ENCODE measurements at regions not wholly inside any gene's neighbourhood (a gene's known extent, or its start where the extent isn't known, plus 50 kb on each side); places are given as distances from the start of the nearest gene placed in this dataset.
"Not testable (repeated sequence)": the region's sequence is repeated elsewhere in the genome, so short reads cannot be mapped to it uniquely, and the experiment has no call there.

GRCh38 chr1:177891809-177892208 is 78.0 kb downstream of the SEC16B start:
- Mint-ChIP-seq H3K36me3 (ENCODE audit: low read depth) (no peaks in the 10 kb centered on the region), H3K9me3 (peaks cover 20% of the 10 kb centered on the region), H3K4me3 (ENCODE audit: low read depth) (no peak overlapping the region), H3K27me3 (ENCODE audit: low read depth) (no peaks in the 10 kb centered on the region), H3K4me1 (ENCODE audit: low read depth) (no peaks in the 10 kb centered on the region), H3K27ac (no peak overlapping the region)
- intact Hi-C loops (cut with micrococcal nuclease) = no loop called here
- DNase-seq (ENCODE audit: low spot score) = no peak

GRCh38 chr1:177890479-177890878 is 79.4 kb downstream of the SEC16B start:
- H3K36me3 Mint-ChIP-seq (ENCODE audit: low read depth) = no peaks in the 10 kb centered on the region
- intact Hi-C loops (cut with micrococcal nuclease) = no loop called here
- no peaks in the 10 kb centered on the region for H3K4me1 Mint-ChIP-seq (ENCODE audit: low read depth)
- DNase-seq (ENCODE audit: low spot score) = no peak
- H3K4me3 Mint-ChIP-seq (ENCODE audit: low read depth) = no peak overlapping the region
- no peaks in the 10 kb centered on the region for H3K27me3 Mint-ChIP-seq (ENCODE audit: low read depth)
- H3K27ac Mint-ChIP-seq = no peak overlapping the region
- H3K9me3 Mint-ChIP-seq = peaks cover 20% of the 10 kb centered on the region

DNA sequence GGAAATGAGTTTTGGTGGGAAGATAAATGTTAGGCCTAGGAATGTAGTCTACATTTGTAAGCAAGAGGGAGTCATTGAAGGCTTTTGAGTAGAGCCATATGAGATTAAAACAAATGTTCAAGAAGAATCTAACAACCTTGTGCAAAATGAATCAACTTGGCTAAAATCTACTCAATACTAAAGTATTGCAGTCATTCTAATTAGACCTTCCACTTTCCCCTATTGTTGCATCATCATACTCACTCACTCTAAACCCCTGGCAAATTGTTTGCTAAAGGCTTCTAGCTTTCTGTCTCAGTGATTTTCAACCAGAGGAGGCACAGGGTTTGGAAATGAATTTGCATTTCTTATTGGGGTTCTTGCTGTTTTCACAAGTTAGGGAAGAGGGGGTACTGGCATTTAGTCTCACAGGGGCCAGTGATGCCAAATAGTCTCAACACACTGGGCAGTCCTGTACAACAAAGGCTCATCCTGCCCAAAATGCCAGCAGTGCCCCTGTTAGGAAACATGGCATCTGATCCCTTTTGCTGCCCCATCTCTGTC is 85.3 kb downstream of the SEC16B start:
- Mint-ChIP-seq H3K9me3 (peaks cover 2% of the 10 kb centered on the region), H3K4me3 (ENCODE audit: low read depth) (no peak overlapping the region), H3K4me1 (ENCODE audit: low read depth) (no peaks in the 10 kb centered on the region), H3K27ac (no peak overlapping the region), H3K27me3 (ENCODE audit: low read depth) (no peaks in the 10 kb centered on the region), H3K36me3 (ENCODE audit: low read depth) (no peaks in the 10 kb centered on the region)
- intact Hi-C loops (cut with micrococcal nuclease) = no loop called here
- no peak for DNase-seq (ENCODE audit: low spot score)

DNA sequence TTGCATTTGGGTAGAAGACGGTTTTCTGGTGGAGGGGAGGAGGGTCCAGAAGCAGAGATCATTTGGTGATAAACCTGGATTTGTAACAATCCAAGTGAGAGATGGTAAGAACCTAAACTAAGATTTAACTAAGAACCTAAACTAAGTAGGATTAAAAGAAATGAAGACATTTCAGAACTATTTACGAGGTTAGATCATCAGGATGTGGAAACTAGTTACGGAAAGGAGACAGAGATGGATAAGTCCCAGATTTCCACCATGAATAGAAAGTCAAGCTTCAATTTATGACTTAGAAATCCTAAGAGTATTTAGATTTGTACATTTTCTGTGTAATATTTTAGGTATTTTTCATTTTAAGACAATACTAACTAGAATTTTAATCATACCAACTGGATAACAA is 86.3 kb downstream of the SEC16B start:
- intact Hi-C loops (cut with micrococcal nuclease) = no loop called here
- no peaks in the 10 kb centered on the region for H3K36me3 Mint-ChIP-seq (ENCODE audit: low read depth)
- H3K9me3 Mint-ChIP-seq = no peaks in the 10 kb centered on the region
- no peaks in the 10 kb centered on the region for H3K4me1 Mint-ChIP-seq (ENCODE audit: low read depth)
- no peak overlapping the region for H3K27ac Mint-ChIP-seq
- no peaks in the 10 kb centered on the region for H3K27me3 Mint-ChIP-seq (ENCODE audit: low read depth)
- no peak for DNase-seq (ENCODE audit: low spot score)
- no peak overlapping the region for H3K4me3 Mint-ChIP-seq (ENCODE audit: low read depth)

DNA sequence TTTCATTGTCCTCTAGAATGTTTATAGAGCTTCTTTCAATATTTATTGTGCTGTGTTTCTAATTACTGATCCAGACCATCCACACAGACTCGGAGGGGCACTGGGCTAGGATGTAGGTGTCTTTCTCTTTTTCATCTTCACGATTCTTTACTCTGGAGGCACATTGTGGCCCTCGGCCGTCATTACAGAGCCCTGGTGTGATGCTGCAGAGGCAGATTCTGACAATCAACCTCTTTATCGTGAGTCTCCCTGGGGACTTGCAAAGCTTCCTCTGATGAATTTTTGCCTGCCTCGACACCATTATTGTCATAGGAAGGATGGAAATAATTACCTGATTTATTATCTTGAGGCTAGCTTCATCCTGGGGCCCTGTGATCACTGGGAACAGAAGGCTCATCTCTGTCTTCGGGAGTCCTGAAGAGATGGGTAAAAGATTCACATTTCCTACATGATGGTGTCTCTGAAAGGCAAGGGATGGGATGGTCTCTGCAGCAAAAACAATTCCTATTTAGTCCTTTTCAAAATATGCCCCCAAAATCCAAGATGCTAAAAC is 89.4 kb downstream of the SEC16B start:
- H3K9me3 Mint-ChIP-seq = no peaks in the 10 kb centered on the region
- intact Hi-C loops (cut with micrococcal nuclease) = no loop called here
- no peak overlapping the region for H3K27ac Mint-ChIP-seq
- no peak for DNase-seq (ENCODE audit: low spot score)
- H3K36me3 Mint-ChIP-seq (ENCODE audit: low read depth) = no peaks in the 10 kb centered on the region
- no peaks in the 10 kb centered on the region for H3K4me1 Mint-ChIP-seq (ENCODE audit: low read depth)
- no peaks in the 10 kb centered on the region for H3K27me3 Mint-ChIP-seq (ENCODE audit: low read depth)
- no peak overlapping the region for H3K4me3 Mint-ChIP-seq (ENCODE audit: low read depth)

DNA sequence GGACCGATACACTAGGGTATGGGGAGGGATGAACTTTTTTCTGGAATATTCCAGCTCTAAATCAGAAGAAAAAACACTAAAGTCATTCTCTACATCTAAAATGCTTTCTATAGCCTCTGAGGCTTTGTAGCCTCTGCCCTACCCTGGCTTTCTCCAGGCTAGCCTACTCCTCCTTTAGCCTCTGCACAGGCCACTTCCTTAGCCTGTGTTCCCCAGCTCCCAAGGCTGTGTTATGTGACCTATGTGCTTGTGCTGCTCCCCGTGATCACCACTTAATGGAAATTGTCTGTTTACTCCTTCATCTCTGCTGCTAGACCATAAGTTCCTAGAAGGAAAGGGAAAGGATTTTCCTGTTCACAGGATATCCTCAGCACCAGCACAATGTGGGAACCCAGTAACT is 92.8 kb downstream of the SEC16B start:
- Mint-ChIP-seq H3K27ac (no peak overlapping the region), H3K4me3 (ENCODE audit: low read depth) (no peak overlapping the region), H3K36me3 (ENCODE audit: low read depth) (no peaks in the 10 kb centered on the region), H3K27me3 (ENCODE audit: low read depth) (no peaks in the 10 kb centered on the region), H3K9me3 (no peaks in the 10 kb centered on the region), H3K4me1 (ENCODE audit: low read depth) (no peaks in the 10 kb centered on the region)
- intact Hi-C loops (cut with micrococcal nuclease) = no loop called here
- DNase-seq (ENCODE audit: low spot score) = no peak

- Mint-ChIP-seq H3K27ac (no peak overlapping the region), H3K4me1 (ENCODE audit: low read depth) (no peaks in the 10 kb centered on the region), H3K9me3 (no peaks in the 10 kb centered on the region), H3K4me3 (ENCODE audit: low read depth) (no peak overlapping the region), H3K36me3 (ENCODE audit: low read depth) (no peaks in the 10 kb centered on the region), H3K27me3 (ENCODE audit: low read depth) (no peaks in the 10 kb centered on the region)
- DNase-seq (ENCODE audit: low spot score) = no peak
- intact Hi-C loops (cut with micrococcal nuclease) = no loop called here
These were observed 96.6 kb downstream of the SEC16B start for GRCh38 chr1:177873238-177873637.

DNA sequence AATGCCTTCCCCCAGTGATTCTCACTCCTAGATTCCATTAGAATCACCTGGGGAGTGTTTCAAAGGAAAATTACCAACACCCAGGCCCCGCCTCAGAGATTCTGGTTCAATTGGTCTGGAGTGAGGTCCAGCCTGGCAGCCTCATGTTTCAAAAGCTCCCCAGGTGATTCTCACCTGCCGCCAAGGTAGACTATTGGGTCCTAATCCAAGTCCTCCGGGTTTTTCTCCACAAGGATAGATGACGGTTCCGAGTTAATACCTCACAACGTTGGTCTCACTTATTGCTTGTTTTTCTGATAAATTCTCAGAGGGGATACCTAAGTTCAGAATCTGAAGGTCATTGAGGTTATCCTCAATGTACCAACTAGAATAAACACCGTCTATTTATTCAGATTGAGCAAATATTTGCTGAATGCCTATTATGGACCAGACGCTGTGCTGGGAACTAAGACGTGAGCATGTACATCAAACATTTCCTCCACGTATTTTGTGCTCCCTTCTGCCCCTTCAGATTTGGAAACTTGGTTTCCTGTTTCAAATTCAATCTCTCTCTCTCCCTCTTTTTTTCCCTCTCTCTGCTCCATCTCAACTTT is 97.5 kb downstream of the SEC16B start:
- no peak overlapping the region for H3K27ac Mint-ChIP-seq
- H3K36me3 Mint-ChIP-seq (ENCODE audit: low read depth) = no peaks in the 10 kb centered on the region
- no peaks in the 10 kb centered on the region for H3K9me3 Mint-ChIP-seq
- no peak overlapping the region for H3K4me3 Mint-ChIP-seq (ENCODE audit: low read depth)
- no peak for DNase-seq (ENCODE audit: low spot score)
- H3K27me3 Mint-ChIP-seq (ENCODE audit: low read depth) = no peaks in the 10 kb centered on the region
- intact Hi-C loops (cut with micrococcal nuclease) = no loop called here
- H3K4me1 Mint-ChIP-seq (ENCODE audit: low read depth) = no peaks in the 10 kb centered on the region

- Mint-ChIP-seq H3K27ac (no peak overlapping the region), H3K9me3 (no peaks in the 10 kb centered on the region), H3K27me3 (ENCODE audit: low read depth) (no peaks in the 10 kb centered on the region), H3K36me3 (ENCODE audit: low read depth) (no peaks in the 10 kb centered on the region), H3K4me1 (ENCODE audit: low read depth) (no peaks in the 10 kb centered on the region), H3K4me3 (ENCODE audit: low read depth) (no peak overlapping the region)
- intact Hi-C loops (cut with micrococcal nuclease) = no loop called here
- DNase-seq (ENCODE audit: low spot score) = no peak
These were observed 98.1 kb downstream of the SEC16B start for GRCh38 chr1:177871613-177872307.

DNA sequence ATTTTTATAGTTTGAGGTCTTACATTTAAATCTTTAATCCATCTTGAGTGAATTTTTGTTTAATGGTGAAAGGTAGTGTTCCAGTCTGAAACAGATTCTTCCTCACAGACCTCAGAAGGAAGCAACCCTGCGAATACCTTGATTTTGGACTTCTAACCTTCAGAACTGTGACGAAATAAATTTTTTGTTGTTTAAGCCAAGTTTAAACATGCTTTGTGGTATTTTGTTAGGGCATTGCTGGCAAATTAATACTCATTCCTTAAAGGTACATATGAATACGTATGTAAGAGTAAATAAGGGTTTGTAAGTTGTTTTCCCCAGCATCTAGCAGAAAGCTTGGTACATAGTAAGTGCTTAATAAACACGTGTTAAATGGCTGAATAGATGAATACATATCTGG is 100.3 kb downstream of the SEC16B start:
- intact Hi-C loops (cut with micrococcal nuclease) = no loop called here
- Mint-ChIP-seq H3K27ac (no peak overlapping the region), H3K27me3 (ENCODE audit: low read depth) (no peaks in the 10 kb centered on the region), H3K9me3 (no peaks in the 10 kb centered on the region), H3K4me1 (ENCODE audit: low read depth) (no peaks in the 10 kb centered on the region), H3K4me3 (ENCODE audit: low read depth) (no peak overlapping the region), H3K36me3 (ENCODE audit: low read depth) (no peaks in the 10 kb centered on the region)
- DNase-seq (ENCODE audit: low spot score) = no peak

GRCh38 chr1:177869011-177869410 is 100.8 kb downstream of the SEC16B start:
- H3K4me1 Mint-ChIP-seq (ENCODE audit: low read depth); H3K9me3 Mint-ChIP-seq; H3K27me3 Mint-ChIP-seq (ENCODE audit: low read depth); intact Hi-C loops (cut with micrococcal nuclease); DNase-seq (ENCODE audit: low spot score); H3K27ac Mint-ChIP-seq; H3K36me3 Mint-ChIP-seq (ENCODE audit: low read depth); H3K4me3 Mint-ChIP-seq (ENCODE audit: low read depth): not testable (repeated sequence)

DNA sequence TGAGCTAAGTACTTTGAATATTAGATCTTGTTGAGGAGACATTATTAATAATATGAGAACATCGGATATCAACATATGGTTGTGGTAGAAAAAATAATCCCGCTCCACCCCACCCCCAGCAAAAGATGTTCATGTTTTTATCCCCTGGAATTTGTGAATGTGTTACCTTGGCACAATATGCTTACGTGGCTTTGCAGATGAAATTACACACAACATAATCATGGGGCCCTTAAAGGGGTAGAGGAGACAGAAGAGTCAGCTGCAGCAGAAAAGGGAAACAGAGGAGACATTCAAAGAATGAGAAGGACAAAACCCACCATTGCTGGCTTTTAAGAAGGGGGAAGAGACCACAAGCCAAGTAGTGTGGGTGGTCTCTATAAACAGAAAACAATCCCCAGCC is 104.1 kb downstream of the SEC16B start:
- Mint-ChIP-seq H3K4me1 (ENCODE audit: low read depth) (no peaks in the 10 kb centered on the region), H3K27me3 (ENCODE audit: low read depth) (no peaks in the 10 kb centered on the region), H3K9me3 (no peaks in the 10 kb centered on the region), H3K27ac (no peak overlapping the region), H3K36me3 (ENCODE audit: low read depth) (no peaks in the 10 kb centered on the region), H3K4me3 (ENCODE audit: low read depth) (no peak overlapping the region)
- intact Hi-C loops (cut with micrococcal nuclease) = no loop called here
- no peak for DNase-seq (ENCODE audit: low spot score)

DNA sequence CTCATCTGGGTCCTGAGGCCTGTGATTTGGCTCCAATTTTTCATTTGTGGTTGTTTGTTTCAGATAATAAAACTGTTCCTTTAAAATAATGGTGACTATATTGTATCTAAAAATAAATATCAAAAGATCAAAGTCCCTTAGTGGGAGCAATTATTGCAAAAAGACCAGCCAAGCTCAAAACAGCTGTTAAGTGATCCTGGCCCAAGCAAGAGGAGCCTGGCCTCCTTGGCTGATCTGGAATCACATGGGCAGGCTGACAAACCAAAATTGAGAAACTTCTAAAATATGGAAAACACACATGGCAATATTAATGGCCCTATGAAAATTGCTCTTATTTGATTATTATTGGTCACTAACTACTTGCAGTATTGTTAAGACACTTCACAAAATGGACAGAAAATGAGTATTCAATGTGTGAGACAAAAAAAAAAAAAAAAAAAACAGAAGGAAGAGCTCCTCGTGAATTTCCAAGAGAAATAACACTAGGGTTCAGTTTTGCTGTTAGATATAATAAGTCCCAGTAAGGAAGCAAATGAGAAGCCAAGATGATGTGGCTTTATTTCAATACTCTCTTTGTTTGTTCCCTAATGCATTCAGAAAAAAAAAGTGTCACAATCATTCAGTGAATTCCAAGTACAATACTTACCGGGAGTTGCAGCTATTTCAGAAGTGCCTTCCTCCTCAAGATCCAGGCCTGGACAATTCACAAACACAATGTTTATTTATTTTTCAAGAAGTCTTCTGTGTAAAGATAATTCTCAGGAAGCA is 105.1 kb downstream of the SEC16B start:
- H3K4me3 Mint-ChIP-seq (ENCODE audit: low read depth) = no peak overlapping the region
- no peaks in the 10 kb centered on the region for H3K4me1 Mint-ChIP-seq (ENCODE audit: low read depth)
- intact Hi-C loops (cut with micrococcal nuclease) = no loop called here
- H3K27ac Mint-ChIP-seq = no peak overlapping the region
- H3K27me3 Mint-ChIP-seq (ENCODE audit: low read depth) = no peaks in the 10 kb centered on the region
- no peak for DNase-seq (ENCODE audit: low spot score)
- H3K9me3 Mint-ChIP-seq = no peaks in the 10 kb centered on the region
- H3K36me3 Mint-ChIP-seq (ENCODE audit: low read depth) = no peaks in the 10 kb centered on the region

All from activated T-helper 2 cell treated with anti-CD3 and anti-CD28 coated beads, Interferon-gamma antibody, Interleukin-2, Interleukin-4, amounts not matched to agents 10 μg/mL and 5 μg/mL and 100 μg/mL, durations not matched to agents 14 hours and 24 hours and 36 hours (primary cell).